IMR-90 (cell line): ENCODE measurements at regions not wholly inside any gene's neighbourhood (a gene's known extent, or its start where the extent isn't known, plus 50 kb on each side); places are given as distances from the start of the nearest gene placed in this dataset.

Experiments
- ATAC-seq: fragments of 200-7000 bp; cut with Tn5 transposase; 2 replicates; pipeline ENCODE4 v1.9.1; 2020; ENCODE audit warnings: low read depth, mild to moderate bottlenecking, moderate library complexity
- BruUV-seq: library from RNA; stranded (reverse); fragments of 400-500 nt; replicated peaks from 2 replicates; lab custom pipeline; 2021; lab: Mats Ljungman, UMichigan
- CTCF ChIA-PET: fragments of 300-600 bp; formaldehyde crosslinking; extraction: SDS; loops from one replicate; lab custom pipeline; 2021; ENCODE audit warnings: antibody characterized with exemption; lab: Yijun Ruan, JAX
- POLR2A ChIA-PET: fragments of 300-600 bp; sonication (Branson Sonifier 250); formaldehyde crosslinking; loops from one replicate; lab custom pipeline; 2022; ENCODE audit warnings: antibody characterized with exemption; ENCODE audit not compliant: unreplicated experiment; lab: Charles Lee
- DNase-seq: peaks from one replicate; pipeline ENCODE4 v3.0.0; 2013
- H2AFZ ChIP-seq: replicated peaks from 2 replicates; pipeline ENCODE3; 2013; ENCODE audit warnings: low read length, mild to moderate bottlenecking; ENCODE audit not compliant: poor library complexity
- H2AK5ac ChIP-seq: 2 replicates; pipeline ENCODE4 v1.6.1; 2013; ENCODE audit warnings: low read depth, low read length, inconsistent platforms
- H2AK9ac ChIP-seq: replicated peaks from 2 replicates; pipeline ENCODE3; 2013; ENCODE audit warnings: mild to moderate bottlenecking, low read depth, low read length, moderate library complexity; ENCODE audit not compliant: poor library complexity
- H2BK120ac ChIP-seq: 2 replicates; pipeline ENCODE4 v1.6.1; 2013; ENCODE audit warnings: low read depth, low read length, inconsistent platforms
- H2BK15ac ChIP-seq: 3 replicates; pipeline ENCODE4 v1.6.1; 2013; ENCODE audit warnings: low read depth, low read length, inconsistent platforms
- H2BK20ac ChIP-seq: 2 replicates; pipeline ENCODE4 v1.6.1; 2013; ENCODE audit warnings: low read depth, mild to moderate bottlenecking, inconsistent platforms, low read length, moderate library complexity
- H2BK5ac ChIP-seq: 2 replicates; pipeline ENCODE4 v1.6.1; 2013; ENCODE audit warnings: mild to moderate bottlenecking, low read depth, low read length, inconsistent platforms; ENCODE audit not compliant: poor library complexity, severe bottlenecking
- H3K14ac ChIP-seq: replicated peaks from 2 replicates; pipeline ENCODE4 v1.6.1; 2013; ENCODE audit warnings: low read depth, low read length, inconsistent platforms
- H3K18ac ChIP-seq: 2 replicates; pipeline ENCODE4 v1.6.1; 2013; ENCODE audit warnings: low read depth, low read length, control low read depth
- H3K23ac ChIP-seq: 2 replicates; pipeline ENCODE4 v1.6.1; 2013; ENCODE audit warnings: low read depth, low read length, inconsistent platforms
- H3K27ac ChIP-seq: 2 replicates; pipeline ENCODE4 v1.5.1; 2013; ENCODE audit warnings: mild to moderate bottlenecking, control low read depth, low read length; ENCODE audit not compliant: insufficient read depth
- H3K27me3 ChIP-seq: 2 replicates; pipeline ENCODE4 v1.6.1; 2013; ENCODE audit warnings: low read length; ENCODE audit not compliant: control insufficient read depth, insufficient read depth
- H3K36me3 ChIP-seq: 2 replicates; pipeline ENCODE4 v1.6.1; 2013; ENCODE audit warnings: low read length, mixed read lengths; ENCODE audit not compliant: control insufficient read depth, insufficient read depth
- H3K4ac ChIP-seq: 2 replicates; pipeline ENCODE4 v1.6.1; 2013; ENCODE audit warnings: low read depth, low read length, inconsistent platforms
- H3K4me1 ChIP-seq: 2 replicates; pipeline ENCODE4 v1.6.1; 2013; ENCODE audit warnings: low read length, mixed read lengths; ENCODE audit not compliant: control insufficient read depth, insufficient read depth
- H3K4me2 ChIP-seq: 2 replicates; pipeline ENCODE4 v1.6.1; 2013; ENCODE audit warnings: low read depth, mild to moderate bottlenecking, control low read depth, low read length, moderate library complexity
- H3K4me3 ChIP-seq: 2 replicates; pipeline ENCODE4 v1.5.1; 2013; ENCODE audit warnings: low read depth, mild to moderate bottlenecking, control low read depth, low read length, moderate library complexity; ENCODE audit not compliant: insufficient read depth
- H3K56ac ChIP-seq: 2 replicates; pipeline ENCODE4 v1.6.1; 2013; ENCODE audit warnings: low read length, inconsistent platforms; ENCODE audit not compliant: insufficient read depth; ENCODE audit errors: extremely low read depth
- H3K79me1 ChIP-seq, 2 experiments: 2 replicates each; pipeline ENCODE4 v1.6.1; 2013; ENCODE audit warnings: low read length in 2 of 2, inconsistent platforms in 1 of 2, low read depth in 1 of 2
- H3K9ac ChIP-seq: 2 replicates; pipeline ENCODE4 v1.6.1; 2013; ENCODE audit warnings: low read depth, low read length, control low read depth
- H3K9me1 ChIP-seq: 2 replicates; pipeline ENCODE4 v1.6.1; 2013; ENCODE audit warnings: low read length, inconsistent platforms; ENCODE audit not compliant: insufficient read depth
- H3K9me3 ChIP-seq: 2 replicates; pipeline ENCODE4 v1.6.1; 2013; ENCODE audit warnings: low read length; ENCODE audit not compliant: control insufficient read depth, insufficient read depth
- H4K20me1 ChIP-seq: 2 replicates; pipeline ENCODE4 v1.6.1; 2013; ENCODE audit warnings: low read length, inconsistent platforms; ENCODE audit not compliant: insufficient read depth
- H4K5ac ChIP-seq: 2 replicates; pipeline ENCODE4 v1.6.1; 2013; ENCODE audit warnings: mild to moderate bottlenecking, low read depth, low read length, control low read depth
- H4K8ac ChIP-seq, 2 experiments: 2 replicates each; pipeline ENCODE4 v1.6.1; 2013; ENCODE audit warnings: low read depth in 2 of 2, low read length in 2 of 2, control low read depth in 1 of 2, inconsistent platforms in 1 of 2
- H4K91ac ChIP-seq: 2 replicates; pipeline ENCODE4 v1.6.1; 2013; ENCODE audit warnings: low read depth, low read length, inconsistent platforms; ENCODE audit not compliant: insufficient read depth
- CHD1 ChIP-seq: IDR thresholded peaks from 2 replicates; pipeline ENCODE4 v1.6.1; 2012; ENCODE audit warnings: low read depth, low read length, improper control_type of control experiment
- WGBS, 2 experiments: methylation state at CpG; one replicate each; pipeline versions ENCODE4 v1.1.5 to v1.1.7; 2013; ENCODE audit warnings: missing lambda C conversion rate in 2 of 2; ENCODE audit not compliant: insufficient read length in 1 of 2; ENCODE audit errors: extremely low coverage in 2 of 2; 5-methylcytosine and 5-hydroxymethylcytosine counted together
- dilution Hi-C: fragments of 300-500 bp; cut with HindIII; formaldehyde crosslinking; loops from one replicate; pipeline ENCODE4 v1.14.3; 2018; ENCODE audit warnings: low sequenced_read_pairs; ENCODE audit not compliant: unreplicated experiment
- in situ Hi-C: fragments of 300-500 bp; cut with MboI; formaldehyde crosslinking; loops from 3 replicates; pipeline ENCODE4 v1.14.3; 2019; ENCODE audit warnings: low sequenced_read_pairs, inconsistent platforms, mixed read lengths
- intact Hi-C: fragments of 100-400 bp; cut with micrococcal nuclease; formaldehyde crosslinking; loops from 2 replicates; pipeline ENCODE4 v1.10.0; 2022

DNA sequence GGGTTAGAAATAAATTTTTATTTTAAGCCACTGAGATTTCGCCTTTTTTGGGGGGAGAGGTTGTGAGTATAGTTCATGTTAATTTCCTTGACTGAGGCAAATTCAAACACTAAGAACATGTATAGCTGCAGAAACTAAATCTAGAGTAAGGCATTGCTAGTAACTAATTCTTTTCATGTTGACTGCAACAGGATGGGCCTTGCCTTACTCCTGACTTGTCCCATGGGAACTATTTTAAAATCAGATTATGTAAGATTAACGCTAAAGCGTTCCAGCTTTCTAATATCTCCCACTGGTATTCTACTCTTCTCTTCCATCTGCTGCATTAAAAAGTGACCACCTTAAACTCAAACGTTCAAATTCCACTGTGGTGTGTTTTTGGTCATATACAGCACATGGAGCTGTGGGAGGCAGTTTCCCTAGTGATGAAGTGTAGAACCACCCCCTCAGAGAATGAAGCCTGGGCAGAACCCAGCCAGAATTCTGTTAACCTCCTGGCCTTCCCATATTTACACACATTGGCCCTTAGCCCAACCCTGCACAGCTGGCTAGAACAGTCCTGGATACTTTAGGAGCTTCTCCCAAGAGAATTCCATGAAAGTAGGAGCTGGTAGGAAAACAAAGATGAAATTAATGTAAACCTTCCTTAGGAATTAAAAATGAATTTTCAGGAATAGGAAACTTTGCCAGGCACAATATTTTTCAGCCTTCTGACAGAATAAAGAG lies 687.8 kb downstream of the SLC4A3 start:
- no peak for ATAC-seq
- H3K4me1 ChIP-seq: no peaks in the 10 kb centered on the region
- no peak overlapping the region for H2AK9ac ChIP-seq
- no peaks in the 10 kb centered on the region for H4K20me1 ChIP-seq
- no peak overlapping the region for H3K9ac ChIP-seq
- H2AFZ ChIP-seq: no peak overlapping the region
- DNase-seq: no peak
- no peak overlapping the region for H4K8ac ChIP-seq
- no peaks in the 10 kb centered on the region for H3K36me3 ChIP-seq
- H4K91ac ChIP-seq: no peak overlapping the region
- H2AK5ac ChIP-seq: no peak overlapping the region
- H3K4ac ChIP-seq: no peak overlapping the region
- no CpG with 5 or more reads among the region's 4 CpGs for WGBS, 2 experiments
- BruUV-seq: no TSS peak
- H2BK5ac ChIP-seq: no peak overlapping the region
- no peak overlapping the region for H4K5ac ChIP-seq
- no peaks in the 10 kb centered on the region for H3K9me3 ChIP-seq
- no peak overlapping the region for H3K27ac ChIP-seq
- H3K18ac ChIP-seq: no peak overlapping the region
- no peak overlapping the region for H2BK20ac ChIP-seq
- H3K23ac ChIP-seq: no peak overlapping the region
- no peak overlapping the region for H2BK15ac ChIP-seq
- no peaks in the 10 kb centered on the region for H3K79me1 ChIP-seq
- H3K56ac ChIP-seq: no peak overlapping the region
- H3K27me3 ChIP-seq: no peaks in the 10 kb centered on the region
- H3K14ac ChIP-seq: no peak overlapping the region
- dilution Hi-C loops: no loop called here
- intact Hi-C loops: no loop called here
- ChIA-PET POLR2A (no interaction called here), CTCF (no interaction called here)
- TF ChIP-seq CHD1: no peak
- no peak overlapping the region for H3K4me3 ChIP-seq
- no peaks in the 10 kb centered on the region for H3K9me1 ChIP-seq
- no peak overlapping the region for H2BK120ac ChIP-seq
- H3K4me2 ChIP-seq: no peak overlapping the region
- in situ Hi-C loops: no loop called here
